CD14-positive monocyte (primary cell): ENCODE measurements at regions not wholly inside any gene's neighbourhood (a gene's known extent, or its start where the extent isn't known, plus 50 kb on each side); places are given as distances from the start of the nearest gene placed in this dataset.

Experiments used
- DNase-seq, 3 donors: peaks; one replicate each; pipeline ENCODE4 v3.0.0-alpha.2; 2011 to 2022
- H2AFZ ChIP-seq: 2 replicates; pipeline ENCODE4 v1.6.0; 2012; ENCODE audit warnings: mild to moderate bottlenecking, low read depth, low read length, inconsistent platforms; ENCODE audit not compliant: insufficient read depth, poor library complexity, severe bottlenecking
- H3K27ac ChIP-seq, 2 donors: 1 replicate in 1 of 2; 2 replicates in 1 of 2; pipeline ENCODE4 v1.5.1; 2012 to 2013; ENCODE audit warnings: low read length in 2 of 2, control low read depth in 1 of 2, inconsistent platforms in 1 of 2, low read depth in 1 of 2, mild to moderate bottlenecking in 1 of 2
- H3K27me3 ChIP-seq, 2 donors: one replicate each; pipeline versions ENCODE4 v1.6.0 to v1.6.1; 2011 to 2013; ENCODE audit warnings: low read length in 2 of 2; ENCODE audit not compliant: control insufficient read depth in 2 of 2, insufficient read depth in 2 of 2
- H3K36me3 ChIP-seq, 2 donors: replicated peaks in 1 of 2; 1 replicate in 1 of 2; 2 replicates in 1 of 2; pipeline versions ENCODE4 v1.5.1 to v1.6.1; 2012 to 2013; ENCODE audit warnings: low read length in 2 of 2, control low read depth in 1 of 2, inconsistent platforms in 1 of 2, mild to moderate bottlenecking in 1 of 2; ENCODE audit not compliant: insufficient read depth in 2 of 2, control insufficient read depth in 1 of 2
- H3K4me1 ChIP-seq, 2 donors: 1 replicate in 1 of 2; 2 replicates in 1 of 2; pipeline versions ENCODE4 v1.5.1 to v1.6.1; 2012 to 2013; ENCODE audit warnings: low read length in 2 of 2, control low read depth in 1 of 2, inconsistent platforms in 1 of 2, mild to moderate bottlenecking in 1 of 2, moderate library complexity in 1 of 2; ENCODE audit not compliant: insufficient read depth in 2 of 2, control insufficient read depth in 1 of 2
- H3K4me2 ChIP-seq: replicated peaks from 2 replicates; pipeline ENCODE3; 2012; ENCODE audit warnings: low read length, moderate library complexity, mild to moderate bottlenecking; ENCODE audit not compliant: poor library complexity, severe bottlenecking; ENCODE audit errors: extremely low read depth
- H3K4me3 ChIP-seq, 3 experiments: fragments of 200-600 bp in 1 of 3; sonication (generic) in 1 of 3; replicated peaks in 1 of 3; 1 replicate in 2 of 3; 2 replicates in 1 of 3; pipeline ENCODE4 v1.5.1; 2011 to 2013; ENCODE audit warnings: low read length in 3 of 3, mild to moderate bottlenecking in 3 of 3, control low read depth in 2 of 3, low read depth in 2 of 3, inconsistent platforms in 1 of 3, moderate library complexity in 1 of 3
- H3K79me2 ChIP-seq: 2 replicates; pipeline ENCODE4 v1.6.0; 2012; ENCODE audit warnings: mild to moderate bottlenecking, control low read depth, inconsistent platforms, low read length, moderate library complexity; ENCODE audit not compliant: insufficient read depth
- H3K9ac ChIP-seq: 2 replicates; pipeline ENCODE4 v1.6.0; 2017; ENCODE audit warnings: low read length, mild to moderate bottlenecking; ENCODE audit not compliant: insufficient read depth, poor library complexity, severe bottlenecking
- H3K9me3 ChIP-seq, 2 donors: replicated peaks in 1 of 2; 1 replicate in 1 of 2; 2 replicates in 1 of 2; pipeline versions ENCODE4 v1.5.1 to v1.6.1; 2012 to 2013; ENCODE audit warnings: low read length in 2 of 2, control low read depth in 1 of 2; ENCODE audit not compliant: control insufficient read depth in 1 of 2, insufficient read depth in 1 of 2
- H4K20me1 ChIP-seq: 2 replicates; pipeline ENCODE4 v1.6.0; 2012; ENCODE audit warnings: mild to moderate bottlenecking, low read length, control low read depth, moderate library complexity; ENCODE audit not compliant: insufficient read depth
- H3K27ac Mint-ChIP-seq, 7 donors: one replicate each; pipeline ENCODE4 v1.8.0; 2020; ENCODE audit warnings: mild to moderate bottlenecking in 7 of 7, mixed read lengths in 7 of 7, moderate library complexity in 6 of 7, inconsistent platforms in 2 of 7
- H3K27me3 Mint-ChIP-seq, 3 donors: one replicate each; pipeline ENCODE4 v1.8.0; 2021 to 2022; ENCODE audit warnings: low read depth in 3 of 3, mild to moderate bottlenecking in 3 of 3, mixed read lengths in 3 of 3, moderate library complexity in 3 of 3, inconsistent platforms in 1 of 3
- H3K36me3 Mint-ChIP-seq, 2 donors: one replicate each; pipeline ENCODE4 v1.8.0; 2020; ENCODE audit warnings: mixed read lengths in 2 of 2, inconsistent platforms in 1 of 2, mild to moderate bottlenecking in 1 of 2
- H3K4me1 Mint-ChIP-seq: one replicate; pipeline ENCODE4 v1.8.0; 2020; ENCODE audit warnings: mild to moderate bottlenecking, mixed read lengths
- H3K4me3 Mint-ChIP-seq, 2 donors: one replicate each; pipeline ENCODE4 v1.8.0; 2020; ENCODE audit warnings: mild to moderate bottlenecking in 2 of 2, mixed read lengths in 2 of 2, moderate library complexity in 1 of 2
- H3K9me3 Mint-ChIP-seq, 7 donors: one replicate each; pipeline ENCODE4 v1.8.0; 2020 to 2022; ENCODE audit warnings: mixed read lengths in 7 of 7, mild to moderate bottlenecking in 6 of 7, moderate library complexity in 6 of 7, inconsistent platforms in 2 of 7
- CTCF ChIP-seq: fragments of 200-600 bp; IDR thresholded peaks from one replicate; pipeline ENCODE4 v1.8.0; 2022; ENCODE audit warnings: antibody characterized with exemption, mild to moderate bottlenecking
- WGBS: methylation state at CpG from one replicate; pipeline ENCODE4 v1.1.5; 2013; ENCODE audit warnings: missing lambda C conversion rate; ENCODE audit not compliant: insufficient coverage; 5-methylcytosine and 5-hydroxymethylcytosine counted together
- intact Hi-C, 2 donors: fragments of 100-400 bp; cut with micrococcal nuclease; formaldehyde crosslinking; loops; one replicate each; pipeline versions ENCODE4 v1.15.0 to v1.15.1; 2023

GRCh38 chr13:111969551-111970135, 97.3 kb upstream of the SOX1 start:
- Histone ChIP-seq H3K79me2 (no peaks in the 10 kb centered on the region), H3K4me1 (no peaks in the 10 kb centered on the region), H3K4me2 (no peak overlapping the region), H3K4me3 (no peak overlapping the region), H3K9ac (no peak overlapping the region), H2AFZ (no peak overlapping the region), H4K20me1 (no peaks in the 10 kb centered on the region), H3K9me3 (peaks cover 9 to 12% of the 10 kb centered on the region in 2 donors), H3K36me3 (no peaks in the 10 kb centered on the region), H3K27ac (no peak overlapping the region), H3K27me3 (peaks cover 0 to 4% of the 10 kb centered on the region in 2 donors)
- no peak for TF ChIP-seq CTCF
- Mint-ChIP-seq H3K36me3 (no peaks in the 10 kb centered on the region), H3K4me3 (no peak overlapping the region), H3K9me3 (peaks cover 5 to 20% (median 12%) of the 10 kb centered on the region in 7 donors), H3K27me3 (peaks cover 9 to 20% (median 12%) of the 10 kb centered on the region in 3 donors), H3K27ac (no peak overlapping the region), H3K4me1 (no peaks in the 10 kb centered on the region)
- DNase-seq: no peak
- intact Hi-C loops: no loop called here
- 80% methylated on average over 9 of the region's 9 CpGs for WGBS

- no peaks in the 10 kb centered on the region for H3K36me3 Mint-ChIP-seq
- H3K4me3 Mint-ChIP-seq: no peak overlapping the region
- H4K20me1 ChIP-seq: no peaks in the 10 kb centered on the region
- H3K9ac ChIP-seq: no peak overlapping the region
- H3K27ac Mint-ChIP-seq: no peak overlapping the region
- no peaks in the 10 kb centered on the region for H3K4me1 ChIP-seq
- TF ChIP-seq CTCF: no peak
- 73% methylated on average over 14 of the region's 18 CpGs for WGBS
- H3K27me3 Mint-ChIP-seq: peaks cover 9 to 20% (median 12%) of the 10 kb centered on the region in 3 donors
- intact Hi-C loops: no loop called here
- no peaks in the 10 kb centered on the region for H3K79me2 ChIP-seq
- peaks cover 13 to 21% of the 10 kb centered on the region in 2 donors for H3K9me3 ChIP-seq
- no peak overlapping the region for H3K4me3 ChIP-seq
- no peak overlapping the region for H3K27ac ChIP-seq
- H3K36me3 ChIP-seq: no peaks in the 10 kb centered on the region
- DNase-seq: no peak
- H3K27me3 ChIP-seq: peaks cover 0 to 4% of the 10 kb centered on the region in 2 donors
- peaks cover 14 to 24% (median 16%) of the 10 kb centered on the region in 7 donors for H3K9me3 Mint-ChIP-seq
- no peaks in the 10 kb centered on the region for H3K4me1 Mint-ChIP-seq
- no peak overlapping the region for H2AFZ ChIP-seq
- H3K4me2 ChIP-seq: no peak overlapping the region
Measured at GRCh38 chr13:111970494-111971141, 96.3 kb upstream of the SOX1 start.
